Erythroblast (primary cell): ENCODE measurements at regions not wholly inside any gene's neighbourhood (a gene's known extent, or its start where the extent isn't known, plus 50 kb on each side); places are given as distances from the start of the nearest gene placed in this dataset.

ENCODE experiments used
- GATA1 ChIP-seq: IDR thresholded peaks from 2 replicates; pipeline ENCODE4 v1.6.1; 2011; ENCODE audit warnings: low read depth, mild to moderate bottlenecking, control low read depth, low read length, moderate library complexity
- POLR2A ChIP-seq: IDR thresholded peaks from 2 replicates; pipeline ENCODE4 v1.6.1; 2011; ENCODE audit warnings: mild to moderate bottlenecking, low read length

DNA sequence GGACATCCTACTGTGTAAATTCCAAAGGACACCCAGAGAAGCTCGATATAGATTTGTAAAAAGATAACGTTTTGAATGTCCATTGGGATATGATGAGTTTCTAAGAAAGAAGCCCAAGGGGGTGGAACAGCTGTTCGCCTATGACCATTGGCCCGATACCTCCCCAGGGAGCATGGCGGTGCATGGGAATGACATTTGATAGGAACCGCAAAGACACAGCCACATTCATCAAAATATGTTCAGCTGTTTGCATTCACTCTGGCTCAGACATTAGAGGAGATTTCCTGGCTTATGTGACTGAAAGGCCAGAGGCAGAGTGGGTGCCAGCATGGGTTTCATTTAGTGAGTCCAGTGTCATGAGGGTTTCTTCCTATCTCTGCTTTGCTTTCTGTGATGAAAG lies 56.0 kb upstream of the BAIAP2L1 start:
- no peak for TF ChIP-seq POLR2A
- no peak for TF ChIP-seq GATA1
